Mesendoderm (in vitro differentiated cells): ENCODE measurements at regions not wholly inside any gene's neighbourhood (a gene's known extent, or its start where the extent isn't known, plus 50 kb on each side); places are given as distances from the start of the nearest gene placed in this dataset.
A peak's percentile ranks its signal among the peaks of the same experiment; 100 is the strongest.
"Not testable (repeated sequence)": the region's sequence is repeated elsewhere in the genome, so short reads cannot be mapped to it uniquely, and the experiment has no call there.

Experiments
- DNase-seq: peaks from one replicate; pipeline ENCODE4 v3.0.0; 2013
- H2AK5ac ChIP-seq: 2 replicates; pipeline ENCODE4 v1.6.1; 2013; ENCODE audit warnings: low read length, inconsistent platforms
- H2BK120ac ChIP-seq: 2 replicates; pipeline ENCODE4 v1.6.1; 2013; ENCODE audit warnings: low read depth, mild to moderate bottlenecking, low read length, moderate library complexity, mixed read lengths
- H2BK15ac ChIP-seq: replicated peaks from 2 replicates; pipeline ENCODE4 v1.6.1; 2013; ENCODE audit warnings: low read depth, mild to moderate bottlenecking, moderate library complexity
- H2BK5ac ChIP-seq: 2 replicates; pipeline ENCODE4 v1.6.1; 2013; ENCODE audit warnings: low read length, inconsistent platforms
- H3K18ac ChIP-seq: 2 replicates; pipeline ENCODE4 v1.6.1; 2013; ENCODE audit warnings: mild to moderate bottlenecking, low read length, mixed read lengths
- H3K23ac ChIP-seq: one replicate; pipeline ENCODE4 v1.6.1; 2013; ENCODE audit warnings: low read length
- H3K27ac ChIP-seq: 2 replicates; pipeline ENCODE4 v1.5.1; 2013; ENCODE audit warnings: low read depth, mild to moderate bottlenecking, inconsistent platforms, low read length, moderate library complexity
- H3K27me3 ChIP-seq: 2 replicates; pipeline ENCODE4 v1.6.1; 2013; ENCODE audit warnings: low read length, control low read depth, mild to moderate bottlenecking, inconsistent platforms; ENCODE audit not compliant: insufficient read depth, poor library complexity
- H3K36me3 ChIP-seq: 2 replicates; pipeline ENCODE4 v1.6.1; 2013; ENCODE audit warnings: low read length, inconsistent platforms; ENCODE audit not compliant: control insufficient read depth, insufficient read depth
- H3K4ac ChIP-seq: one replicate; pipeline ENCODE4 v1.6.1; 2013; ENCODE audit warnings: low read depth, mild to moderate bottlenecking, low read length, moderate library complexity
- H3K4me1 ChIP-seq: 2 replicates; pipeline ENCODE4 v1.6.1; 2013; ENCODE audit warnings: low read depth, low read length, inconsistent platforms; ENCODE audit not compliant: control insufficient read depth
- H3K4me2 ChIP-seq: 2 replicates; pipeline ENCODE4 v1.6.1; 2013; ENCODE audit warnings: low read length
- H3K4me3 ChIP-seq: 2 replicates; pipeline ENCODE4 v1.5.1; 2013; ENCODE audit warnings: mild to moderate bottlenecking, low read length
- H3K56ac ChIP-seq: one replicate; pipeline ENCODE4 v1.6.1; 2013; ENCODE audit warnings: low read length
- H3K79me1 ChIP-seq: 2 replicates; pipeline ENCODE4 v1.6.1; 2013; ENCODE audit warnings: low read length, inconsistent platforms
- H3K79me2 ChIP-seq: 2 replicates; pipeline ENCODE4 v1.6.1; 2013; ENCODE audit warnings: mild to moderate bottlenecking, low read length; ENCODE audit not compliant: control insufficient read depth, insufficient read depth
- H3K9ac ChIP-seq: 2 replicates; pipeline ENCODE4 v1.6.1; 2013; ENCODE audit warnings: low read length, inconsistent platforms
- H4K5ac ChIP-seq: one replicate; pipeline ENCODE4 v1.6.1; 2013; ENCODE audit warnings: low read length
- H4K8ac ChIP-seq: one replicate; pipeline ENCODE4 v1.6.1; 2013; ENCODE audit warnings: low read depth, mild to moderate bottlenecking, control low read depth, low read length, moderate library complexity
- WGBS: extraction: QIAGEN DNeasy Blood & Tissue Kit; methylation state at CpG from one replicate; pipeline ENCODE4 v1.1.7; 2013; ENCODE audit warnings: low lambda C conversion rate, missing lambda C conversion rate; ENCODE audit not compliant: insufficient coverage; ENCODE audit errors: extremely low coverage; 5-methylcytosine and 5-hydroxymethylcytosine counted together

- H2AK5ac ChIP-seq = no peak overlapping the region
- H4K5ac ChIP-seq = no peak overlapping the region
- H3K4me2 ChIP-seq = no peak overlapping the region
- H3K4ac ChIP-seq = no peak overlapping the region
- no CpG with 5 or more reads among the region's 2 CpGs for WGBS
- no peak overlapping the region for H3K9ac ChIP-seq
- H2BK5ac ChIP-seq = no peak overlapping the region
- no peaks in the 10 kb centered on the region for H3K4me1 ChIP-seq
- H3K56ac ChIP-seq = no peak overlapping the region
- H3K27ac ChIP-seq = no peak overlapping the region
- H3K18ac ChIP-seq = no peak overlapping the region
- H3K27me3 ChIP-seq = no peaks in the 10 kb centered on the region
- no peak overlapping the region for H3K4me3 ChIP-seq
- no peak overlapping the region for H2BK120ac ChIP-seq
- H3K79me1 ChIP-seq = no peaks in the 10 kb centered on the region
- DNase-seq = no peak
- no peak overlapping the region for H4K8ac ChIP-seq
- H3K79me2 ChIP-seq = no peaks in the 10 kb centered on the region
- H2BK15ac ChIP-seq = no peak overlapping the region
- H3K36me3 ChIP-seq = no peaks in the 10 kb centered on the region
- no peak overlapping the region for H3K23ac ChIP-seq
Measured at GRCh38 chr1:61563611-61564010, 161.3 kb downstream of the TM2D1 start.

- Histone ChIP-seq H3K18ac (no peak overlapping the region), H4K5ac (no peak overlapping the region), H3K9ac (no peak overlapping the region), H2BK120ac (no peak overlapping the region), H3K27ac (no peak overlapping the region), H3K79me1 (no peaks in the 10 kb centered on the region), H3K36me3 (no peaks in the 10 kb centered on the region), H3K56ac (no peak overlapping the region), H4K8ac (no peak overlapping the region), H3K4me2 (no peak overlapping the region), H3K23ac (no peak overlapping the region), H3K79me2 (no peaks in the 10 kb centered on the region), H3K4me1 (no peaks in the 10 kb centered on the region), H3K27me3 (no peaks in the 10 kb centered on the region), H3K4ac (no peak overlapping the region), H2BK5ac (no peak overlapping the region), H2BK15ac (no peak overlapping the region), H2AK5ac (no peak overlapping the region), H3K4me3 (no peak overlapping the region)
- no peak for DNase-seq
Measured at GRCh38 chr1:61561666-61562065, 163.3 kb downstream of the TM2D1 start.

DNA sequence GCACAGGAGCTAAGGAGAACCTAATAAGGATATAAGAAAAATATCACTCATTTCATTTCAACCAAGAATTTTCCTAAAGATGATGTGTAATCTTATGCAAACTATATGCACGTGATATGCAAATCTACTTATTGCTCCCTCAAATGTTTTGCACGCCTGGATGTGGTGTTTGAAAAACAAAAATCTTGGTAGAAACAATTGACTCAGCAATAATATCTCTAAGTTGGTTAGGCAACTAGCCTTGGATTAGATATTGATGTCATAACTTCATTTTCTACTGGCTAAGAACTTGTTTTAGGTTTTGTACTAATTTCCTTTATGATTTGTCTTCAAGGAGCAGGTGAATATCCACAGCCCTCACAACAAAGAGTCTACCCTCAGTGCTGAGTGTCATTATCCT is 164.6 kb downstream of the TM2D1 start:
- WGBS = no CpG with 5 or more reads among the region's 2 CpGs
- no peak overlapping the region for H3K4ac ChIP-seq
- no peak overlapping the region for H3K9ac ChIP-seq

GRCh38 chr1:61556631-61557030 is 168.3 kb downstream of the TM2D1 start:
- H3K23ac ChIP-seq = no peak overlapping the region

More for the DNA sequence above, 164.6 kb downstream of the TM2D1 start:
- no peak overlapping the region for H2AK5ac ChIP-seq
- no peak overlapping the region for H4K5ac ChIP-seq
- H3K36me3 ChIP-seq = no peaks in the 10 kb centered on the region
- H3K4me1 ChIP-seq = no peaks in the 10 kb centered on the region
- no peak overlapping the region for H3K27ac ChIP-seq
- H3K18ac ChIP-seq = no peak overlapping the region
- H3K4me3 ChIP-seq = no peak overlapping the region
- no peak for DNase-seq
- H2BK5ac ChIP-seq = no peak overlapping the region
- H3K23ac ChIP-seq = no peak overlapping the region
- no peaks in the 10 kb centered on the region for H3K27me3 ChIP-seq
- no peak overlapping the region for H2BK15ac ChIP-seq
- H4K8ac ChIP-seq = no peak overlapping the region
- H3K56ac ChIP-seq = no peak overlapping the region
- no peaks in the 10 kb centered on the region for H3K79me2 ChIP-seq
- no peak overlapping the region for H2BK120ac ChIP-seq
- H3K4me2 ChIP-seq = no peak overlapping the region
- no peaks in the 10 kb centered on the region for H3K79me1 ChIP-seq

DNA sequence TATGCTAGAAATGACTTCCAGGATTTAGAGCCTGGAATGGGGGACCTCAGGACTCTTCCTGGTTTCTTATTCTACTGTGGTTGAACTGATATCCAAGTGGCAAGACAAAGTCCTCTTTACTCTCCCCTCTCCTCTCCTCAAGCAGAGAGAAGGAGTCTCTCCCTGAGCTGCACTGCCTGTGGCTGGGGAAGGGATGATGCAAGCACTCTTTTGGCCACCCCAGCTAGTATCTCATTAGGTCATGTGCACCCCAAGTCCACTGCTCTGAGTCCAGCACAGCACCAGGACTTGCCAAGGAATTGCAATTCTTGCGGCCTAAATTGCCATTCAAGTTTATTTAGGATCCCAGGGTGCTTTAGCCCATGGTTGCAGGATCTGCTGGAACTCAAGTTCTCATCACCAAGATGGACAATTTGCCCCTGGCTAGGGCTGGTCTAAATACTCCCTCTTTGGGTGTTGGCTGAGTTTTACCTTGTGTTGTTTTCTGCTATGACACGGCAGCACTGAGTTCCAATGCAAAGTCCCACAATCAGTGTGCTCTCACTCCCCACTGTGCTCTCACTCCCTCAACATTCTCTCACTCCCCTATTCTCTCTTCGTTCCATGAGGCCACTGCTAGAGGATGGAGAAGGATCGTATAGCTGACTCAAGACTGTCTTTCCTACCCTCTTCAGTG is 172.2 kb downstream of the TM2D1 start:
- Histone ChIP-seq H3K9ac (no peak overlapping the region), H3K79me2 (no peaks in the 10 kb centered on the region), H3K23ac (no peak overlapping the region), H3K4me1 (no peaks in the 10 kb centered on the region), H2BK5ac (no peak overlapping the region), H3K27ac (no peak overlapping the region), H3K4me3 (no peak overlapping the region), H3K4ac (no peak overlapping the region), H3K36me3 (no peaks in the 10 kb centered on the region), H2AK5ac (no peak overlapping the region), H3K56ac (no peak overlapping the region), H2BK120ac (no peak overlapping the region), H4K8ac (no peak overlapping the region), H3K27me3 (no peaks in the 10 kb centered on the region), H3K18ac (no peak overlapping the region), H2BK15ac (no peak overlapping the region), H3K79me1 (no peaks in the 10 kb centered on the region), H3K4me2 (no peak overlapping the region), H4K5ac (no peak overlapping the region)
- WGBS = no CpG with 5 or more reads among the region's 4 CpGs
- no peak for DNase-seq

More at GRCh38 chr1:61556631-61557030, 168.3 kb downstream of the TM2D1 start:
- no CpG with 5 or more reads among the region's 3 CpGs for WGBS
- no peak overlapping the region for H2BK5ac ChIP-seq
- H3K4me1 ChIP-seq = no peaks in the 10 kb centered on the region
- H4K8ac ChIP-seq = no peak overlapping the region
- no peak overlapping the region for H3K18ac ChIP-seq
- no peak overlapping the region for H3K9ac ChIP-seq
- no peak overlapping the region for H3K27ac ChIP-seq
- H2AK5ac ChIP-seq = no peak overlapping the region
- H3K79me2 ChIP-seq = no peaks in the 10 kb centered on the region
- no peaks in the 10 kb centered on the region for H3K36me3 ChIP-seq
- H3K4ac ChIP-seq = no peak overlapping the region
- no peak overlapping the region for H2BK120ac ChIP-seq
- no peak for DNase-seq
- H4K5ac ChIP-seq = no peak overlapping the region
- H3K4me3 ChIP-seq = no peak overlapping the region
- no peaks in the 10 kb centered on the region for H3K79me1 ChIP-seq
- no peak overlapping the region for H3K4me2 ChIP-seq
- H3K56ac ChIP-seq = no peak overlapping the region
- H2BK15ac ChIP-seq = no peak overlapping the region
- no peaks in the 10 kb centered on the region for H3K27me3 ChIP-seq

DNA sequence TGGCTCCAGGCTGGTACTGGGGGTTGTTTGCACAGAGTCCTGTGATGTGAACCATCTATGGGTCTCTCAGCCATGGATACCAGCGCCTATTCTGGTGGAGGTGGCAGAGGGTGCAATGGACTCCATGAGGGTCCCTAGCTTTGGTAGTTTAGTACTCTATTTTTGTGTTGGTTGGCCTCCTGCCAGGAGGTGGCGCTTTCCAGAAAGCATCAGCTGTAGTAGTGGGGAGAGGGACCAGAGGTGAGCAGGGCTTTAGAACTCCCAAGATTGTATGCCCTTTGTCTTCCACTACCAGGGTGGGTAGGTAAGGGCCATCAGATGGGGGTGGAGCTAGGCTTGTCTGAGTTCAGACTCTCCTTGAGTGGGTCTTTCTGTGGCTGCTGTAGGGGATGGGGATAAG is 177.6 kb downstream of the TM2D1 start:
- H2BK5ac ChIP-seq, H3K18ac ChIP-seq, H3K9ac ChIP-seq, H3K27ac ChIP-seq, H3K4ac ChIP-seq, H3K79me2 ChIP-seq, H3K27me3 ChIP-seq, H2AK5ac ChIP-seq, H3K79me1 ChIP-seq, H4K5ac ChIP-seq, H2BK120ac ChIP-seq, H3K4me2 ChIP-seq, H4K8ac ChIP-seq, H3K4me3 ChIP-seq, H2BK15ac ChIP-seq, H3K56ac ChIP-seq, H3K36me3 ChIP-seq, H3K23ac ChIP-seq, H3K4me1 ChIP-seq: not testable (repeated sequence)
- no CpG with 5 or more reads among the region's 2 CpGs for WGBS
- DNase-seq = peak; percentile 60
